AG04450 (cell line): ENCODE measurements at regions not wholly inside any gene's neighbourhood (a gene's known extent, or its start where the extent isn't known, plus 50 kb on each side); places are given as distances from the start of the nearest gene placed in this dataset.

ENCODE experiments used
- CTCF ChIA-PET: fragments of 300-600, 350-600 bp; formaldehyde crosslinking; extraction: SDS; loops from one replicate; lab custom pipeline; 2022; ENCODE audit warnings: antibody characterized with exemption, inconsistent platforms; lab: Charles Lee
- POLR2A ChIA-PET: fragments of 350-600 bp; formaldehyde crosslinking; extraction: SDS; loops from one replicate; lab custom pipeline; 2021; ENCODE audit warnings: antibody characterized with exemption, inconsistent platforms; lab: Yijun Ruan, JAX
- DNase-seq: peaks from one replicate; pipeline ENCODE4 v3.0.0-alpha.2; 2011; ENCODE audit warnings: low read depth, low spot score
- H3K27ac ChIP-seq: one replicate; pipeline ENCODE4 v1.5.1; 2012; ENCODE audit warnings: low read depth, low read length, control low read depth
- H3K27me3 ChIP-seq: one replicate; pipeline ENCODE4 v1.6.0; 2012; ENCODE audit warnings: low read length; ENCODE audit not compliant: control insufficient read depth, insufficient read depth
- H3K4me3 ChIP-seq: 2 replicates; pipeline ENCODE4 v1.5.1; 2011; ENCODE audit warnings: mild to moderate bottlenecking, low read depth, low read length, control low read depth
- H3K9me3 ChIP-seq: 2 replicates; pipeline ENCODE4 v1.5.1; 2012; ENCODE audit warnings: low read length; ENCODE audit not compliant: control insufficient read depth, insufficient read depth
- TF ChIP-seq, protein P1 (sequence below): IDR thresholded peaks from 2 replicates; pipeline ENCODE4 v1.5.1; 2011; ENCODE audit warnings: low read depth, low read length, control low read depth, inconsistent platforms

DNA sequence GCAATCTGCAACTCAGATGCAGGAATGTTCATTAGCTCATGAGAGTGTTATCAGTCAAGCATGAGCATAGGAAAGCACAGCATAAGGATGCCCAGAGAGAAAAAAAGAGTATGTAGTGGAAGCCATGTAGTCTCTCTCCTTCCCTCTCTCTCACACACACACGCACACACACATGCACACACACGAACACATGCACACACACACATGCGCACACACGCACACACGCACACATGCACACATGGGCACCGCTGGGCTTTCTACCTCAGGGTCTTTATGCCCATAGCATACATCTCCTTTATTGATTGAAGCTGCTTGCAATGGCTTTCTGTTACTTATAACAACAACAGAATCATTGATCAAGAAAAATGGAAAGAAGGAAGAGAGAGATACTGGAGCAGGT is 240.9 kb downstream of the ETNK1 start:
- ChIA-PET POLR2A (no interaction called here), CTCF (no interaction called here)

DNA sequence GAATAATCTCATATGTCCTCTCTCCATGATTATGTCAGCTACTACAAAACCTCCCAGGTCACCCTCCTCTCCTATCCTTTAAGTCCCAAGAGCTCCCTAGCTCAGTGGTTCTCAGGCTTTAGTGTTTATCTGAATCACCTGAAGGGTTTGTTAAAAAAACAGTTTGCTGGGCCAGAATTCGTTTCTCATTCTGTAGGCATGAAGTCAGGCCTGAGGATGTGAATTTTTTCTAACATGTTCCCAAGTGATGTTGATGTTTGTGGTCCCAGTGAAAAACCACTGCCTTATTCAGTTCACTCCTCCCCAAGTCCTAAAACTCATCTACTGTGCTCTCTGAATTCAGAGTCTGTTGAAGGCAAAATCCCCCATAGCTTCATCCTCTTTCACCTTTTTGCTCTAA is 241.4 kb downstream of the ETNK1 start:
- Histone ChIP-seq H3K27me3 (no peaks in the 10 kb centered on the region), H3K4me3 (no peak overlapping the region), H3K9me3 (no peaks in the 10 kb centered on the region), H3K27ac (no peak overlapping the region)
- ChIA-PET POLR2A (no interaction called here), CTCF (no interaction called here)
- DNase-seq, result no peak
- TF ChIP-seq, protein P1, sequence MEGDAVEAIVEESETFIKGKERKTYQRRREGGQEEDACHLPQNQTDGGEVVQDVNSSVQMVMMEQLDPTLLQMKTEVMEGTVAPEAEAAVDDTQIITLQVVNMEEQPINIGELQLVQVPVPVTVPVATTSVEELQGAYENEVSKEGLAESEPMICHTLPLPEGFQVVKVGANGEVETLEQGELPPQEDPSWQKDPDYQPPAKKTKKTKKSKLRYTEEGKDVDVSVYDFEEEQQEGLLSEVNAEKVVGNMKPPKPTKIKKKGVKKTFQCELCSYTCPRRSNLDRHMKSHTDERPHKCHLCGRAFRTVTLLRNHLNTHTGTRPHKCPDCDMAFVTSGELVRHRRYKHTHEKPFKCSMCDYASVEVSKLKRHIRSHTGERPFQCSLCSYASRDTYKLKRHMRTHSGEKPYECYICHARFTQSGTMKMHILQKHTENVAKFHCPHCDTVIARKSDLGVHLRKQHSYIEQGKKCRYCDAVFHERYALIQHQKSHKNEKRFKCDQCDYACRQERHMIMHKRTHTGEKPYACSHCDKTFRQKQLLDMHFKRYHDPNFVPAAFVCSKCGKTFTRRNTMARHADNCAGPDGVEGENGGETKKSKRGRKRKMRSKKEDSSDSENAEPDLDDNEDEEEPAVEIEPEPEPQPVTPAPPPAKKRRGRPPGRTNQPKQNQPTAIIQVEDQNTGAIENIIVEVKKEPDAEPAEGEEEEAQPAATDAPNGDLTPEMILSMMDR, result no peak

More for the DNA sequence above, 240.9 kb downstream of the ETNK1 start:
- TF ChIP-seq, protein P1, result no peak
- H3K27me3 ChIP-seq, result no peaks in the 10 kb centered on the region
- H3K9me3 ChIP-seq, result no peaks in the 10 kb centered on the region
- H3K27ac ChIP-seq, result no peak overlapping the region
- no peak for DNase-seq
- no peak overlapping the region for H3K4me3 ChIP-seq

DNA sequence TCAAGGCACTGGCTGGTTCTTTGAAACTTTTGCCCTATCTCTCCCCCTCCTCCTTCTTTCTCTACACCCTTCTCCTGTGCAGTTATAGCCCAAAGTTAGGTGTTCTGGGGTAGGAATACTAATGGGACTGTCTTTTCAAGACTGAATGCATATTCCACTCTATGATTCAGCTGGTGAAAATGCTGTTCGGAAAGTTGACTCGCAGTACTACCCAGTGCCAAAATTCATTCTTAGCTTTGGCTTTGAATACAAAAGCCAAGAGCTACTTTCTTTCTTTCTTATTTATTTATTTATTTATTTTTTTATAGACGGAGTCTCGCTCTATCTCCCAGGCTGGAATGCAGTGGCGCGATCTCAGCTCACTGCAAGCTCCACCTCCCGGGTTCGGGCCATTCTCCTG is 249.2 kb downstream of the ETNK1 start:
- Histone ChIP-seq H3K27ac (no peak overlapping the region), H3K27me3 (no peaks in the 10 kb centered on the region), H3K9me3 (no peaks in the 10 kb centered on the region), H3K4me3 (no peak overlapping the region)
- TF ChIP-seq, protein P1, result no peak
- POLR2A ChIA-PET, result no interaction called here
- no peak for DNase-seq
- CTCF ChIA-PET, result no interaction called here

DNA sequence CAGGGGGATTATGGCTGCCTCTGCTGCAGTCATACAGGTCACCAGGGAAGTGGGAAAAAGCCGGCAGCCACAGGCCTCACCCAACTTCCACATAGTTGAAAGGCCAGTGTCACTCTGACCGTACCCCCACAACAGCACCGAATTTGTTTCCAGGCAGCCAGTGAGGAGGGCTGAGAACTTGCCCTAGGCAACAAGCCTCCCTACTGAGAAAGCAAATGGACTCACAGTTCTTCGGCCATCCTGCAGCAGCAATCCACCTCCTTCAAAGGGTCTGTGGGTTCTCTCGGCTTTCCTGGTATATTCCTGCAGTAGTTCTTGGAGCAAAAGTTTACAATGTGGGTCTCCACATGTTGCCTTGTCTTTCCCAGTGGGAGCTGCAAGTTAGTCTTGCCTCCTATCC is 251.3 kb downstream of the ETNK1 start:
- Histone ChIP-seq H3K27ac (no peak overlapping the region), H3K4me3 (no peak overlapping the region), H3K9me3 (no peaks in the 10 kb centered on the region), H3K27me3 (no peaks in the 10 kb centered on the region)
- ChIA-PET POLR2A (no interaction called here), CTCF (interaction anchor here (1.5 kb wide), 1 partner anchor 20 kb away, joined by 7 read pairs; no protein-coding TSS in a partner anchor)
- TF ChIP-seq, protein P1, result no peak
- no peak for DNase-seq

DNA sequence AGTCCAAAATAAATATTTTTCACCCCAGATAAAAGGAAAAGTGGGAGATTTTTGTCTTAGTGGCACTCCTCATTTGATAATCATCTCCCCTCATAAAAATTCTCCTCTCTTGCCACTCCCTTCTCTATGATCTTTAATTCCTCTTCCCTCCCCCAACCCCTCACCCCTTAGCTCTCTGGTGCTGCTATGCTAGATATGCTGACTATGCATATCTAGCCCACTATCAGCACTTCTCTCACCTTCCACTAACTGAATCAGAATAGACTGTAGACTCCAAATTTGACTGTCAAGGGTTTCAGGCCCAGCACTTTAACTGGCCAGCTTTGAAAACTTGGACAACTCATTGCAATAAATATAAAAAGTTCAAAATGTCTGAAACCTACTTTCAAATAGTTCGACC is 254.2 kb downstream of the ETNK1 start:
- H3K9me3 ChIP-seq, result no peaks in the 10 kb centered on the region
- ChIA-PET POLR2A (no interaction called here), CTCF (no interaction called here)

More for the DNA sequence above, 254.2 kb downstream of the ETNK1 start:
- TF ChIP-seq, protein P1, result no peak
- no peak for DNase-seq
- no peak overlapping the region for H3K4me3 ChIP-seq
- H3K27ac ChIP-seq, result no peak overlapping the region
- no peaks in the 10 kb centered on the region for H3K27me3 ChIP-seq
